HCT116 (cell line): ENCODE measurements at regions not wholly inside any gene's neighbourhood (a gene's known extent, or its start where the extent isn't known, plus 50 kb on each side); places are given as distances from the start of the nearest gene placed in this dataset.

Experiments
- ATAC-seq: fragments of 200-7000 bp; cut with Tn5 transposase; 2 replicates; pipeline ENCODE4 v1.9.1; 2020; ENCODE audit warnings: mild to moderate bottlenecking, moderate library complexity
- BruUV-seq: library from RNA; stranded (reverse); fragments of 400-500 nt; replicated peaks from 2 replicates; lab custom pipeline; 2021; lab: Mats Ljungman, UMichigan
- CTCF ChIA-PET: fragments of 300-600 bp; sonication (Branson Sonifier 250); formaldehyde crosslinking; loops from one replicate; lab custom pipeline; 2021; ENCODE audit warnings: antibody characterized with exemption; lab: Charles Lee
- POLR2A ChIA-PET: fragments of 300-600, 350-600 bp; sonication (Branson Sonifier 250); formaldehyde crosslinking; loops from one replicate; lab custom pipeline; 2021; ENCODE audit warnings: antibody characterized with exemption; lab: Charles Lee
- RAD21 ChIA-PET, 2 experiments: fragments of 300-600 bp; sonication (Branson Sonifier 250); formaldehyde crosslinking; loops; one replicate each; lab custom pipeline; 2023; ENCODE audit warnings: low total read pairs in 2 of 2; ENCODE audit not compliant: uncharacterized antibody in 2 of 2, unreplicated experiment in 2 of 2, low non-redundant PET in 1 of 2; lab: Charles Lee
- DNase-seq: peaks from one replicate; pipeline ENCODE4 v3.0.0-alpha.2; 2010; ENCODE audit warnings: low read depth, low spot score
- H2AFZ ChIP-seq: fragments of 200-600 bp; shearing (Covaris generic), sonication (generic); 2 replicates; pipeline ENCODE4 v1.6.1; 2017; ENCODE audit warnings: low read depth, mixed run types, mixed read lengths, antibody characterized with exemption, low read length; ENCODE audit not compliant: poor library complexity, severe bottlenecking
- H3K27ac ChIP-seq: 2 replicates; pipeline ENCODE4 v1.5.1; 2012; ENCODE audit warnings: low read depth, low read length
- H3K27me3 ChIP-seq: fragments of 200-600 bp; sonication (generic); 2 replicates; pipeline ENCODE4 v1.6.1; 2016; ENCODE audit warnings: mixed run types, low read length, mixed read lengths; ENCODE audit not compliant: insufficient read depth
- H3K36me3 ChIP-seq, 2 experiments: fragments of 200-500 bp in 1 of 2; fragments of 200-600 bp in 1 of 2; sonication (Bioruptor generic) in 1 of 2; sonication (generic) in 1 of 2; 2 replicates each; pipeline versions ENCODE4 v1.5.1 to v1.6.1; 2014 to 2016; ENCODE audit warnings: low read length in 2 of 2, inconsistent platforms in 1 of 2, mixed read lengths in 1 of 2, mixed run types in 1 of 2; ENCODE audit not compliant: insufficient read depth in 2 of 2, control insufficient read depth in 1 of 2
- H3K4me1 ChIP-seq, 2 experiments: fragments of 200-600 bp in 1 of 2; sonication (generic) in 1 of 2; 2 replicates each; pipeline versions ENCODE4 v1.5.1 to v1.6.1; 2012 to 2017; ENCODE audit warnings: low read length in 2 of 2, inconsistent platforms in 1 of 2, mild to moderate bottlenecking in 1 of 2, mixed read lengths in 1 of 2, mixed run types in 1 of 2, moderate library complexity in 1 of 2; ENCODE audit not compliant: insufficient read depth in 2 of 2, control insufficient read depth in 1 of 2
- H3K4me2 ChIP-seq: fragments of 200-600 bp; sonication (generic); 2 replicates; pipeline ENCODE4 v1.6.1; 2017; ENCODE audit warnings: mixed run types, low read length, mixed read lengths
- H3K4me3 ChIP-seq, 2 experiments: fragments of 200-600 bp in 1 of 2; sonication (generic) in 1 of 2; replicated peaks in 1 of 2; 2 replicates each; pipeline ENCODE4 v1.5.1; 2011 to 2016; ENCODE audit warnings: low read length in 2 of 2, control low read depth in 1 of 2, low read depth in 1 of 2, mild to moderate bottlenecking in 1 of 2, mixed read lengths in 1 of 2, mixed run types in 1 of 2
- H3K79me2 ChIP-seq: fragments of 200-600 bp; sonication (generic); 2 replicates; pipeline ENCODE4 v1.6.1; 2017; ENCODE audit warnings: mild to moderate bottlenecking, mixed run types, low read length, moderate library complexity, mixed read lengths; ENCODE audit not compliant: insufficient read depth
- H3K9ac ChIP-seq: fragments of 200-600 bp; sonication (generic); 2 replicates; pipeline ENCODE4 v1.6.1; 2016; ENCODE audit warnings: low read length, mixed read lengths
- H3K9me2 ChIP-seq: fragments of 200-600 bp; sonication (generic), shearing (Covaris generic); 2 replicates; pipeline ENCODE4 v1.6.1; 2017; ENCODE audit warnings: mixed run types, mild to moderate bottlenecking, moderate library complexity; ENCODE audit not compliant: insufficient read depth
- H3K9me3 ChIP-seq, 2 experiments: fragments of 200-500 bp in 1 of 2; fragments of 200-600 bp in 1 of 2; sonication (Bioruptor generic) in 1 of 2; sonication (generic) in 1 of 2; 2 replicates each; pipeline ENCODE4 v1.6.1; 2014 to 2017; ENCODE audit warnings: low read length in 2 of 2, mixed read lengths in 2 of 2, inconsistent platforms in 1 of 2, low read depth in 1 of 2, mild to moderate bottlenecking in 1 of 2, mixed run types in 1 of 2, moderate library complexity in 1 of 2; ENCODE audit not compliant: control insufficient read depth in 1 of 2, insufficient read depth in 1 of 2
- H4K20me1 ChIP-seq: fragments of 200-600 bp; sonication (generic), shearing (Covaris generic); 2 replicates; pipeline ENCODE4 v1.6.1; 2017; ENCODE audit warnings: mixed run types, mild to moderate bottlenecking, moderate library complexity; ENCODE audit not compliant: insufficient read depth
- ATF3 ChIP-seq: IDR thresholded peaks from 2 replicates; pipeline ENCODE4 v1.6.1; 2012
- CBX3 ChIP-seq: IDR thresholded peaks from 2 replicates; pipeline ENCODE4 v1.6.1; 2012; ENCODE audit warnings: low read depth
- CTCF ChIP-seq, 3 experiments: fragments of 200-600 bp in 1 of 3; sonication (generic) in 1 of 3; IDR thresholded peaks in 2 of 3; conservative IDR thresholded peaks in 1 of 3; 2 replicates each; pipeline ENCODE4 v1.5.1; 2012 to 2017; ENCODE audit warnings: low read depth in 2 of 3, low read length in 2 of 3, antibody characterized with exemption in 1 of 3, borderline replicate concordance in 1 of 3, control low read depth in 1 of 3, mild to moderate bottlenecking in 1 of 3, mixed read lengths in 1 of 3, mixed run types in 1 of 3, moderate library complexity in 1 of 3; ENCODE audit not compliant: insufficient read depth in 1 of 3
- EGR1 ChIP-seq: IDR thresholded peaks from 2 replicates; pipeline ENCODE4 v1.6.1; 2012; ENCODE audit warnings: low read depth
- EZH2 ChIP-seq: fragments of 200-600 bp; sonication (generic); IDR thresholded peaks from 2 replicates; pipeline ENCODE4 v1.6.1; 2017; ENCODE audit warnings: antibody characterized with exemption, mixed run types
- EZH2phosphoT487 ChIP-seq: fragments of 200-600 bp; IDR thresholded peaks from 2 replicates; pipeline ENCODE4 v1.6.1; 2018; ENCODE audit warnings: antibody characterized with exemption, borderline replicate concordance
- FOSL1 ChIP-seq: IDR thresholded peaks from 2 replicates; pipeline ENCODE4 v1.6.1; 2012; ENCODE audit warnings: low read depth
- JUND ChIP-seq: IDR thresholded peaks from 2 replicates; pipeline ENCODE4 v1.6.1; 2012
- MAX ChIP-seq: IDR thresholded peaks from 2 replicates; pipeline ENCODE4 v1.6.1; 2012
- POLR2AphosphoS5 ChIP-seq: IDR thresholded peaks from 2 replicates; pipeline ENCODE4 v1.6.1; 2011; ENCODE audit warnings: mild to moderate bottlenecking, low read depth, low read length, moderate library complexity
- RAD21 ChIP-seq: IDR thresholded peaks from 2 replicates; pipeline ENCODE4 v1.6.1; 2012; ENCODE audit warnings: low read depth, mild to moderate bottlenecking
- SP1 ChIP-seq: IDR thresholded peaks from 2 replicates; pipeline ENCODE4 v1.6.1; 2012; ENCODE audit warnings: low read depth
- SRF ChIP-seq: IDR thresholded peaks from 2 replicates; pipeline ENCODE4 v1.6.1; 2012; ENCODE audit warnings: low read depth
- TCF7L2 ChIP-seq: IDR thresholded peaks from 2 replicates; pipeline ENCODE4 v1.7.0; 2011; ENCODE audit warnings: borderline replicate concordance, inconsistent platforms; ENCODE audit not compliant: insufficient read depth, insufficient read length; ENCODE audit errors: extremely low read depth
- YY1 ChIP-seq: IDR thresholded peaks from 2 replicates; pipeline ENCODE4 v1.6.1; 2011; ENCODE audit warnings: low read length, low read depth, moderate library complexity, mild to moderate bottlenecking; ENCODE audit not compliant: insufficient replicate concordance; ENCODE audit errors: extremely low read depth
- ZFX ChIP-seq: fragments of 450-650 bp; IDR thresholded peaks from 2 replicates; pipeline ENCODE4 v1.6.1; 2017
- ZNF274 ChIP-seq: fragments of 200-500 bp; sonication (Bioruptor generic); IDR thresholded peaks from 2 replicates; pipeline ENCODE4 v1.6.1; 2014; ENCODE audit warnings: mild to moderate bottlenecking, low read depth, low read length, inconsistent platforms
- intact Hi-C: fragments of 100-400 bp; cut with micrococcal nuclease; formaldehyde crosslinking; loops from 2 replicates; pipeline ENCODE4 v1.10.0; 2022
- TF ChIP-seq, protein P1 (sequence below): IDR thresholded peaks from 2 replicates; pipeline ENCODE4 v1.6.1; 2012; ENCODE audit warnings: low read depth
- TF ChIP-seq, protein P2 (sequence below): IDR thresholded peaks from 2 replicates; pipeline ENCODE4 v1.6.1; 2011; ENCODE audit warnings: mild to moderate bottlenecking, low read length, moderate library complexity; ENCODE audit not compliant: insufficient replicate concordance; ENCODE audit errors: extremely low read depth

DNA sequence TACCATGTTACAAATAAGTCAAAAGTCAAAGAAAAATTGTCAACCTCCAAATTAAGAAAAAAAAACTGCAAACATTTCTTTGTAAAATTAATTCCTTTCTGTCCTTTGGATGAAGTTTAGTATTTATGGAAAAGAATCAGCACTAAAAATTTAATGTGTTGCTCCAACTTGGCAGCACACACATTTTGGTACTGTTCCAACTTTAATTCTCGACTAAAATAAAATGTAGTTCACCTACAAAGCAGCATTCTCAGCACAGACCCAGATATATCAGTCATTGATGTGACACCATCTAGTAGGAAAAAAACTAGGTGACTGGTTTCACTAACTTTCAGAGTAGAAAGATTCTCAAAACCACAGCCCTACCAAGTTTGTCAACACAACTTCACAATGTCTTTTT, 131.7 kb upstream of the ROBO2 start:
- intact Hi-C loops, result no loop called here
- no peak overlapping the region for H2AFZ ChIP-seq
- TF ChIP-seq ATF3 (no peak), EGR1 (no peak), TCF7L2 (no peak), CBX3 (no peak), SRF (no peak), FOSL1 (no peak), MAX (no peak), YY1 (no peak), EZH2 (no peak), CTCF (IDR thresholded peaks at IDR 0.05 in 2 of 3, conservative IDR thresholded peaks at IDR 0.05 in 1 of 3; ENCODE audit: borderline replicate concordance in 1 of 3, insufficient read depth in 1 of 3, low read depth in 2 of 3, low read length in 2 of 3) (no peak), JUND (no peak), RAD21 (no peak), ZFX (no peak), EZH2phosphoT487 (no peak), POLR2AphosphoS5 (no peak), SP1 (no peak), ZNF274 (no peak)
- TF ChIP-seq, protein P1, sequence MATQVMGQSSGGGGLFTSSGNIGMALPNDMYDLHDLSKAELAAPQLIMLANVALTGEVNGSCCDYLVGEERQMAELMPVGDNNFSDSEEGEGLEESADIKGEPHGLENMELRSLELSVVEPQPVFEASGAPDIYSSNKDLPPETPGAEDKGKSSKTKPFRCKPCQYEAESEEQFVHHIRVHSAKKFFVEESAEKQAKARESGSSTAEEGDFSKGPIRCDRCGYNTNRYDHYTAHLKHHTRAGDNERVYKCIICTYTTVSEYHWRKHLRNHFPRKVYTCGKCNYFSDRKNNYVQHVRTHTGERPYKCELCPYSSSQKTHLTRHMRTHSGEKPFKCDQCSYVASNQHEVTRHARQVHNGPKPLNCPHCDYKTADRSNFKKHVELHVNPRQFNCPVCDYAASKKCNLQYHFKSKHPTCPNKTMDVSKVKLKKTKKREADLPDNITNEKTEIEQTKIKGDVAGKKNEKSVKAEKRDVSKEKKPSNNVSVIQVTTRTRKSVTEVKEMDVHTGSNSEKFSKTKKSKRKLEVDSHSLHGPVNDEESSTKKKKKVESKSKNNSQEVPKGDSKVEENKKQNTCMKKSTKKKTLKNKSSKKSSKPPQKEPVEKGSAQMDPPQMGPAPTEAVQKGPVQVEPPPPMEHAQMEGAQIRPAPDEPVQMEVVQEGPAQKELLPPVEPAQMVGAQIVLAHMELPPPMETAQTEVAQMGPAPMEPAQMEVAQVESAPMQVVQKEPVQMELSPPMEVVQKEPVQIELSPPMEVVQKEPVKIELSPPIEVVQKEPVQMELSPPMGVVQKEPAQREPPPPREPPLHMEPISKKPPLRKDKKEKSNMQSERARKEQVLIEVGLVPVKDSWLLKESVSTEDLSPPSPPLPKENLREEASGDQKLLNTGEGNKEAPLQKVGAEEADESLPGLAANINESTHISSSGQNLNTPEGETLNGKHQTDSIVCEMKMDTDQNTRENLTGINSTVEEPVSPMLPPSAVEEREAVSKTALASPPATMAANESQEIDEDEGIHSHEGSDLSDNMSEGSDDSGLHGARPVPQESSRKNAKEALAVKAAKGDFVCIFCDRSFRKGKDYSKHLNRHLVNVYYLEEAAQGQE, result no peak
- TF ChIP-seq, protein P2, sequence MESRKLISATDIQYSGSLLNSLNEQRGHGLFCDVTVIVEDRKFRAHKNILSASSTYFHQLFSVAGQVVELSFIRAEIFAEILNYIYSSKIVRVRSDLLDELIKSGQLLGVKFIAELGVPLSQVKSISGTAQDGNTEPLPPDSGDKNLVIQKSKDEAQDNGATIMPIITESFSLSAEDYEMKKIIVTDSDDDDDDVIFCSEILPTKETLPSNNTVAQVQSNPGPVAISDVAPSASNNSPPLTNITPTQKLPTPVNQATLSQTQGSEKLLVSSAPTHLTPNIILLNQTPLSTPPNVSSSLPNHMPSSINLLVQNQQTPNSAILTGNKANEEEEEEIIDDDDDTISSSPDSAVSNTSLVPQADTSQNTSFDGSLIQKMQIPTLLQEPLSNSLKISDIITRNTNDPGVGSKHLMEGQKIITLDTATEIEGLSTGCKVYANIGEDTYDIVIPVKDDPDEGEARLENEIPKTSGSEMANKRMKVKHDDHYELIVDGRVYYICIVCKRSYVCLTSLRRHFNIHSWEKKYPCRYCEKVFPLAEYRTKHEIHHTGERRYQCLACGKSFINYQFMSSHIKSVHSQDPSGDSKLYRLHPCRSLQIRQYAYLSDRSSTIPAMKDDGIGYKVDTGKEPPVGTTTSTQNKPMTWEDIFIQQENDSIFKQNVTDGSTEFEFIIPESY, result no peak
- TF ChIP-seq, all 23 proteins: peak for 0
- H3K4me2 ChIP-seq, result no peak overlapping the region
- no peaks in the 10 kb centered on the region for H3K79me2 ChIP-seq
- H3K4me1 ChIP-seq, result no peaks in the 10 kb centered on the region
- no peaks in the 10 kb centered on the region for H3K36me3 ChIP-seq
- no peaks in the 10 kb centered on the region for H4K20me1 ChIP-seq
- ChIA-PET CTCF (no interaction called here), POLR2A (no interaction called here), RAD21 (no interaction called here)
- no peak overlapping the region for H3K9ac ChIP-seq
- H3K4me3 ChIP-seq, result no peak overlapping the region
- no peak for ATAC-seq
- no peaks in the 10 kb centered on the region for H3K27me3 ChIP-seq
- no peak overlapping the region for H3K27ac ChIP-seq
- no peaks in the 10 kb centered on the region for H3K9me2 ChIP-seq
- DNase-seq, result no peak
- no TSS peak for BruUV-seq
- H3K9me3 ChIP-seq, result peaks cover 10 to 28% of the 10 kb centered on the region in 2 experiments; a peak in 3 of 4 replicates
